ENCODE measurements at regions not wholly inside any gene's neighbourhood (a gene's known extent, or its start where the extent isn't known, plus 50 kb on each side); places are given as distances from the start of the nearest gene placed in this dataset.

DNA sequence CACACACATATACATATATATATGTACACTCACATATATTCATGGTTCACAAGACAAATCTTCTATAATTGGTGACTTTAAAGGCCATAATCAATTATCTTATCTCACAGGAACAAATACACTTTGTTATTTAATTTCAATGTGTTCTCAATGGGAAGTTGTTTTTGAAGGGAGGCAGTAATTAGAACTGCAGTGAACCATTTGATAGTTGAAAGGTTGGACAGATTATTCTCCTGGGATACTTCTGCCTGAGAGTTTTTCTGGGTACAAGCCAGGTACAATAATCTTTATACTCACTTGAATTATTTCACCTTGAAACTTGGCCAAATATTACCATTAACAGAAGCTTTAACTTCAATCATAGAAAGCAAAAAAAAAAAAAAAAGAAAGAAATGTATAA is 546.6 kb upstream of the LRRTM4 start:
- Mint-ChIP-seq H3K36me3 (ENCODE audit: unreplicated experiment) (no peaks in the 10 kb centered on the region), H3K4me3 (ENCODE audit: unreplicated experiment) (no peak overlapping the region), H3K27me3 (ENCODE audit: unreplicated experiment) (no peaks in the 10 kb centered on the region), H3K27ac (ENCODE audit: unreplicated experiment) (no peak overlapping the region), H3K9me3 (ENCODE audit: unreplicated experiment) (no peaks in the 10 kb centered on the region), H3K4me1 (ENCODE audit: unreplicated experiment) (no peaks in the 10 kb centered on the region)
- TF ChIP-seq, protein P1, sequence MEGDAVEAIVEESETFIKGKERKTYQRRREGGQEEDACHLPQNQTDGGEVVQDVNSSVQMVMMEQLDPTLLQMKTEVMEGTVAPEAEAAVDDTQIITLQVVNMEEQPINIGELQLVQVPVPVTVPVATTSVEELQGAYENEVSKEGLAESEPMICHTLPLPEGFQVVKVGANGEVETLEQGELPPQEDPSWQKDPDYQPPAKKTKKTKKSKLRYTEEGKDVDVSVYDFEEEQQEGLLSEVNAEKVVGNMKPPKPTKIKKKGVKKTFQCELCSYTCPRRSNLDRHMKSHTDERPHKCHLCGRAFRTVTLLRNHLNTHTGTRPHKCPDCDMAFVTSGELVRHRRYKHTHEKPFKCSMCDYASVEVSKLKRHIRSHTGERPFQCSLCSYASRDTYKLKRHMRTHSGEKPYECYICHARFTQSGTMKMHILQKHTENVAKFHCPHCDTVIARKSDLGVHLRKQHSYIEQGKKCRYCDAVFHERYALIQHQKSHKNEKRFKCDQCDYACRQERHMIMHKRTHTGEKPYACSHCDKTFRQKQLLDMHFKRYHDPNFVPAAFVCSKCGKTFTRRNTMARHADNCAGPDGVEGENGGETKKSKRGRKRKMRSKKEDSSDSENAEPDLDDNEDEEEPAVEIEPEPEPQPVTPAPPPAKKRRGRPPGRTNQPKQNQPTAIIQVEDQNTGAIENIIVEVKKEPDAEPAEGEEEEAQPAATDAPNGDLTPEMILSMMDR (IDR thresholded peaks at IDR 0.05), result no peak
- DNase-seq (ENCODE audit: extremely low spot score, unreplicated experiment), result no peak

GRCh38 chr2:78070693-78071092 is 548.5 kb upstream of the LRRTM4 start:
- Mint-ChIP-seq H3K27ac (ENCODE audit: unreplicated experiment) (no peak overlapping the region), H3K36me3 (ENCODE audit: unreplicated experiment) (no peaks in the 10 kb centered on the region), H3K4me3 (ENCODE audit: unreplicated experiment) (no peak overlapping the region), H3K27me3 (ENCODE audit: unreplicated experiment) (no peaks in the 10 kb centered on the region), H3K4me1 (ENCODE audit: unreplicated experiment) (no peaks in the 10 kb centered on the region), H3K9me3 (ENCODE audit: unreplicated experiment) (peaks cover 6% of the 10 kb centered on the region)
- TF ChIP-seq, protein P1 (IDR thresholded peaks at IDR 0.05), result no peak
- no peak for DNase-seq (ENCODE audit: extremely low spot score, unreplicated experiment)

- no peaks in the 10 kb centered on the region for H3K4me1 Mint-ChIP-seq (ENCODE audit: unreplicated experiment)
- H3K36me3 Mint-ChIP-seq (ENCODE audit: unreplicated experiment), result no peaks in the 10 kb centered on the region
- no peaks in the 10 kb centered on the region for H3K27me3 Mint-ChIP-seq (ENCODE audit: unreplicated experiment)
- no peak overlapping the region for H3K27ac Mint-ChIP-seq (ENCODE audit: unreplicated experiment)
- peaks cover 6% of the 10 kb centered on the region for H3K9me3 Mint-ChIP-seq (ENCODE audit: unreplicated experiment)
- H3K4me3 Mint-ChIP-seq (ENCODE audit: unreplicated experiment), result no peak overlapping the region
- DNase-seq (ENCODE audit: extremely low spot score, unreplicated experiment), result no peak
- TF ChIP-seq, protein P1 (IDR thresholded peaks at IDR 0.05), result no peak
Observed at GRCh38 chr2:78077633-78078032, 555.5 kb upstream of the LRRTM4 start.

- peaks cover 13% of the 10 kb centered on the region for H3K9me3 Mint-ChIP-seq (ENCODE audit: unreplicated experiment)
- H3K27ac Mint-ChIP-seq (ENCODE audit: unreplicated experiment), result no peak overlapping the region
- H3K27me3 Mint-ChIP-seq (ENCODE audit: unreplicated experiment), result no peaks in the 10 kb centered on the region
- DNase-seq (ENCODE audit: extremely low spot score, unreplicated experiment), result no peak
- H3K4me3 Mint-ChIP-seq (ENCODE audit: unreplicated experiment), result no peak overlapping the region
- H3K4me1 Mint-ChIP-seq (ENCODE audit: unreplicated experiment), result no peaks in the 10 kb centered on the region
- TF ChIP-seq, protein P1 (IDR thresholded peaks at IDR 0.05), result no peak
- no peaks in the 10 kb centered on the region for H3K36me3 Mint-ChIP-seq (ENCODE audit: unreplicated experiment)
Observed at GRCh38 chr2:78082555-78082954, 560.4 kb upstream of the LRRTM4 start.

- H3K9me3 Mint-ChIP-seq (ENCODE audit: unreplicated experiment), result no peaks in the 10 kb centered on the region
- TF ChIP-seq, protein P1 (IDR thresholded peaks at IDR 0.05), result no peak
- no peak overlapping the region for H3K27ac Mint-ChIP-seq (ENCODE audit: unreplicated experiment)
- no peaks in the 10 kb centered on the region for H3K27me3 Mint-ChIP-seq (ENCODE audit: unreplicated experiment)
- no peaks in the 10 kb centered on the region for H3K36me3 Mint-ChIP-seq (ENCODE audit: unreplicated experiment)
- no peaks in the 10 kb centered on the region for H3K4me1 Mint-ChIP-seq (ENCODE audit: unreplicated experiment)
- no peak for DNase-seq (ENCODE audit: extremely low spot score, unreplicated experiment)
- H3K4me3 Mint-ChIP-seq (ENCODE audit: unreplicated experiment), result no peak overlapping the region
Observed at GRCh38 chr2:78093436-78093835, 571.3 kb upstream of the LRRTM4 start.
